HEK293T (cell line): ENCODE measurements at regions not wholly inside any gene's neighbourhood (a gene's known extent, or its start where the extent isn't known, plus 50 kb on each side); places are given as distances from the start of the nearest gene placed in this dataset.

Experiments
- BHLHE40 ChIP-seq: fragments of 450-650 bp; IDR thresholded peaks from 2 replicates; pipeline ENCODE4 v1.6.1; 2016; ENCODE audit warnings: mild to moderate bottlenecking, moderate library complexity, borderline replicate concordance
- ELF4 ChIP-seq: fragments of 450-650 bp; IDR thresholded peaks from 2 replicates; pipeline ENCODE4 v1.6.1; 2017; ENCODE audit warnings: antibody characterized with exemption
- FOXK2 ChIP-seq: fragments of 450-650 bp; IDR thresholded peaks from 2 replicates; pipeline ENCODE4 v1.6.1; 2016; ENCODE audit warnings: mild to moderate bottlenecking
- FOXM1 ChIP-seq: fragments of 450-650 bp; IDR thresholded peaks from 2 replicates; pipeline ENCODE4 v1.6.1; 2017; ENCODE audit warnings: mild to moderate bottlenecking, borderline replicate concordance
- L3MBTL2 ChIP-seq: fragments of 450-650 bp; conservative IDR thresholded peaks from 2 replicates; pipeline ENCODE4 v1.6.1; 2016; ENCODE audit warnings: mild to moderate bottlenecking
- LEF1 ChIP-seq: fragments of 450-650 bp; IDR thresholded peaks from 2 replicates; pipeline ENCODE4 v1.6.1; 2017; ENCODE audit warnings: mild to moderate bottlenecking, borderline replicate concordance
- NFRKB ChIP-seq: fragments of 450-650 bp; IDR thresholded peaks from 2 replicates; pipeline ENCODE4 v1.6.1; 2016; ENCODE audit warnings: mild to moderate bottlenecking, moderate library complexity
- SP1 ChIP-seq: fragments of 450-650 bp; IDR thresholded peaks from 2 replicates; pipeline ENCODE4 v1.6.1; 2017
- ZNF384 ChIP-seq: fragments of 450-650 bp; IDR thresholded peaks from 2 replicates; pipeline ENCODE4 v1.6.1; 2016
- TF ChIP-seq, protein P1 (sequence below): fragments of 450-650 bp; IDR thresholded peaks from 2 replicates; pipeline ENCODE4 v1.6.1; 2016

- TF ChIP-seq NFRKB (no peak), FOXK2 (no peak), SP1 (no peak), L3MBTL2 (no peak), ZNF384 (no peak), ELF4 (no peak), BHLHE40 (no peak), FOXM1 (no peak), LEF1 (no peak)
- TF ChIP-seq, protein P1, sequence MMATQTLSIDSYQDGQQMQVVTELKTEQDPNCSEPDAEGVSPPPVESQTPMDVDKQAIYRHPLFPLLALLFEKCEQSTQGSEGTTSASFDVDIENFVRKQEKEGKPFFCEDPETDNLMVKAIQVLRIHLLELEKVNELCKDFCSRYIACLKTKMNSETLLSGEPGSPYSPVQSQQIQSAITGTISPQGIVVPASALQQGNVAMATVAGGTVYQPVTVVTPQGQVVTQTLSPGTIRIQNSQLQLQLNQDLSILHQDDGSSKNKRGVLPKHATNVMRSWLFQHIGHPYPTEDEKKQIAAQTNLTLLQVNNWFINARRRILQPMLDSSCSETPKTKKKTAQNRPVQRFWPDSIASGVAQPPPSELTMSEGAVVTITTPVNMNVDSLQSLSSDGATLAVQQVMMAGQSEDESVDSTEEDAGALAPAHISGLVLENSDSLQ = no peak
These were observed 66.1 kb upstream of the KAT6B start for GRCh38 chr10:74760086-74760979.
